Activated CD8-positive, alpha-beta T cell treated with anti-CD3 and anti-CD28 coated beads, Interleukin-2, amount 10 ng/mL, durations not matched to agents 7 days and 5 days (primary cell): ENCODE measurements at regions not wholly inside any gene's neighbourhood (a gene's known extent, or its start where the extent isn't known, plus 50 kb on each side); places are given as distances from the start of the nearest gene placed in this dataset.

Source experiments
- ATAC-seq: fragments of 150-1000 bp; cut with Tn5 transposase; one replicate; pipeline ENCODE4 v1.10.0; 2021; ENCODE audit warnings: moderate library complexity
- CTCF ChIA-PET: fragments of 350-600 bp; sonication (Branson Sonifier 250); formaldehyde crosslinking; loops from one replicate; lab custom pipeline; 2021; ENCODE audit warnings: antibody characterized with exemption; lab: Charles Lee
- POLR2A ChIA-PET: fragments of 350-600 bp; sonication (Branson Sonifier 250); formaldehyde crosslinking; loops from one replicate; lab custom pipeline; 2021; ENCODE audit warnings: antibody characterized with exemption; lab: Charles Lee
- DNase-seq: peaks from one replicate; pipeline ENCODE4 v3.0.0-alpha.2; 2020
- H3K27ac Mint-ChIP-seq: one replicate; pipeline ENCODE4 v1.8.0; 2021; ENCODE audit warnings: mild to moderate bottlenecking, mixed read lengths
- H3K27me3 Mint-ChIP-seq: one replicate; pipeline ENCODE4 v1.8.0; 2021; ENCODE audit warnings: low read depth, mixed read lengths
- H3K36me3 Mint-ChIP-seq: one replicate; pipeline ENCODE4 v1.8.0; 2021; ENCODE audit warnings: low read depth, mixed read lengths
- H3K4me1 Mint-ChIP-seq: one replicate; pipeline ENCODE4 v1.8.0; 2021; ENCODE audit warnings: low read depth, mixed read lengths
- H3K4me3 Mint-ChIP-seq: one replicate; pipeline ENCODE4 v1.8.0; 2021; ENCODE audit warnings: mild to moderate bottlenecking, mixed read lengths
- H3K9me3 Mint-ChIP-seq: one replicate; pipeline ENCODE4 v1.8.0; 2022; ENCODE audit warnings: mixed read lengths; ENCODE audit not compliant: insufficient read depth

DNA sequence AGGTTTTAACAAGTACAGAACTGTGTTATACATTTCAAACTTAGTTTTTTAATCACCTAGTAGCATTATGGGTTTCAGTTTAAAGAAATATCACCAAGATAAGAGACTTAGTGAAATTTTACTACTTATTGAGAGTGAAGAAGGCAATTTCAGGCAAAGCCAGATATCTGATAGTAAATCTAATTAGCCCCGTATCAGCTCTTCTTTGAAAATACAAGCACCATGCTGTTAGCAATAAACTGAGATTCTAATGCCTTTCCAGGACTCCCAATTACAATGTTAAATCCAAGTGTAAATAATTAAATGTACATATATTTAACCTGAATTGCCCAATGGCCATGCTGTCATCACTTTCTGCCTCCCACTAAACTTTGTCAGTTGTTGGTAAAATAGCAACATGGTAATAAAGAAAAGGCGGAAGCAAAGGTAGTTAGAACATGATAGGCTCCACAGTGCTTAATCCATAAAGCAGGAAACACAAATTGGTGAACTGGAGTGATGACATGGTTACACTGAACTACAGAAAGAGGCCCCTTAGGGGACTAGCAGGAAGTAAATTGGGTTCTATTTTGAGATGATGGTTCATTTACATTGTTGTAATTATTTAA, 646.1 kb downstream of the C12orf50 start:
- Mint-ChIP-seq H3K9me3 (peaks cover 14% of the 10 kb centered on the region), H3K4me3 (no peak overlapping the region), H3K27me3 (no peaks in the 10 kb centered on the region), H3K36me3 (no peaks in the 10 kb centered on the region), H3K27ac (no peak overlapping the region), H3K4me1 (no peaks in the 10 kb centered on the region)
- no peak for ATAC-seq
- CTCF ChIA-PET = no interaction called here
- POLR2A ChIA-PET = no interaction called here
- no peak for DNase-seq

- Mint-ChIP-seq H3K9me3 (peaks cover 14% of the 10 kb centered on the region), H3K27ac (no peak overlapping the region), H3K36me3 (no peaks in the 10 kb centered on the region), H3K4me1 (no peaks in the 10 kb centered on the region), H3K4me3 (no peak overlapping the region), H3K27me3 (no peaks in the 10 kb centered on the region)
- ATAC-seq = no peak
- no peak for DNase-seq
- ChIA-PET POLR2A (no interaction called here), CTCF (no interaction called here)
Observed at GRCh38 chr12:87382436-87382835, 646.8 kb downstream of the C12orf50 start.

DNA sequence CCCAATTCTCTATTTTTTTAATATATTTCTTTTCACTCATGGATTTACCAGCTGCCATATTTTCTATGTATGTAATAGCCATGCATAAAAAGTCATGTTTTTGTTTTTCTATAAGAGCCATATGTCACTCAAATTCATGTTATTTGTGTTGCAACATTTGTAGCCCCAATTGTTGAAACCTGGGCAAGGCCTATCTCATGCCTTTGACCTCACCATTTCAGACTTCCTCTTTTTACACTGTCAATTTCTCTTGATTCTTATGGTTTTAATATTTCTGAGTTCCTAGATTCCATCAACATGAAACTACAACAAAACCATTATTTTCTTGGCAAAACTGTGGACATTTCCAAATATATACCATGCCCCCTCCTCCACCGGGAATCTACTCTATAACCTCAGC, 647.5 kb downstream of the C12orf50 start:
- no peaks in the 10 kb centered on the region for H3K4me1 Mint-ChIP-seq
- ChIA-PET CTCF (no interaction called here), POLR2A (no interaction called here)
- H3K27ac Mint-ChIP-seq = no peak overlapping the region
- no peak overlapping the region for H3K4me3 Mint-ChIP-seq
- H3K36me3 Mint-ChIP-seq = no peaks in the 10 kb centered on the region
- H3K27me3 Mint-ChIP-seq = no peaks in the 10 kb centered on the region
- no peak for ATAC-seq
- peaks cover 9% of the 10 kb centered on the region for H3K9me3 Mint-ChIP-seq
- DNase-seq = no peak

GRCh38 chr12:87378526-87378925, 650.7 kb downstream of the C12orf50 start:
- Mint-ChIP-seq H3K36me3 (no peaks in the 10 kb centered on the region), H3K27me3 (no peaks in the 10 kb centered on the region), H3K4me3 (no peak overlapping the region), H3K9me3 (peaks cover 10% of the 10 kb centered on the region), H3K4me1 (no peaks in the 10 kb centered on the region), H3K27ac (no peak overlapping the region)
- CTCF ChIA-PET = no interaction called here
- ATAC-seq (no peak), DNase-seq (no peak)
- POLR2A ChIA-PET = no interaction called here

DNA sequence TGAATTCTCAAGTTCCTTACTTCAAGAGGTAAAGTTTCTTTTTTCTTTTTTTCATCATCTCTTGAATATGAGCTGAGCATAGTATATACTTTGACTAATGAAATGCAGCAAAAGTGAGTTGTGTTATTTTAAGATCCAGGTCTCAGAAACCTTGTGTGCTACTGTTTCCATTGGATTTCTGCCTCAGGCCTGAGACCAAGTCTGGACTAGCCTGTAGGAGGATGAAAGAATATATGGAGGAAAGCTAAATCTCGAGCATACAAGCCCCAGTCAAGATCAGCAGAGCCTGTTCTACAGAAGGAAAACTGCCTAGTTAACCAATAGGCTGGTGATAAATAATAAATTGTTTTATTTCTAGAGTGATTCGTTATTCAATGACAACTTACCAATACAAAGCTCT, 652.5 kb downstream of the C12orf50 start:
- Mint-ChIP-seq H3K27ac (no peak overlapping the region), H3K27me3 (no peaks in the 10 kb centered on the region)

DNA sequence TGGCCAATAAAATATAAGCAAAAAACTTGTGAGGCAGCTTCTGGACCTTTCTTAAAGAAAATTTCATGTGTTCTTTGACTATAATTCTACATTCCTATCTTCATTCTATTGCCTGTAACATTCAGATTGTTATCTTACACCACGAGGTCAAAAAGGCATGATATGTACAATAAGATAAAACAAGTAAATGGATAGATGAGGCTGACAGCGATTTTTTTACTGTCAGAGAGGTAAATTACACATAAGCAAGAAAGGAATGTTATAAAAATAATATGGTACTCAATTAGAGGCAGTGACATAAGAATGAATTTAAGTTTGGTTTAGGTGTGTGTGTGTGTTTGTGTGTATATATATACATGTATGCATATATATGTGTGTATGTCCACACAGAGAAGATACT, 660.0 kb downstream of the C12orf50 start:
- no peak overlapping the region for H3K4me3 Mint-ChIP-seq
- H3K36me3 Mint-ChIP-seq = no peaks in the 10 kb centered on the region
- H3K27ac Mint-ChIP-seq = no peak overlapping the region
- H3K4me1 Mint-ChIP-seq = no peaks in the 10 kb centered on the region
- ChIA-PET POLR2A (no interaction called here), CTCF (no interaction called here)
- no peaks in the 10 kb centered on the region for H3K27me3 Mint-ChIP-seq
- ATAC-seq = no peak
- no peak for DNase-seq
- peaks cover 23% of the 10 kb centered on the region for H3K9me3 Mint-ChIP-seq

More for the DNA sequence above, 652.5 kb downstream of the C12orf50 start:
- H3K36me3 Mint-ChIP-seq = no peaks in the 10 kb centered on the region
- peaks cover 12% of the 10 kb centered on the region for H3K9me3 Mint-ChIP-seq
- ChIA-PET POLR2A (no interaction called here), CTCF (no interaction called here)
- H3K4me3 Mint-ChIP-seq = no peak overlapping the region
- no peaks in the 10 kb centered on the region for H3K4me1 Mint-ChIP-seq
- DNase-seq = no peak
- ATAC-seq = no peak

DNA sequence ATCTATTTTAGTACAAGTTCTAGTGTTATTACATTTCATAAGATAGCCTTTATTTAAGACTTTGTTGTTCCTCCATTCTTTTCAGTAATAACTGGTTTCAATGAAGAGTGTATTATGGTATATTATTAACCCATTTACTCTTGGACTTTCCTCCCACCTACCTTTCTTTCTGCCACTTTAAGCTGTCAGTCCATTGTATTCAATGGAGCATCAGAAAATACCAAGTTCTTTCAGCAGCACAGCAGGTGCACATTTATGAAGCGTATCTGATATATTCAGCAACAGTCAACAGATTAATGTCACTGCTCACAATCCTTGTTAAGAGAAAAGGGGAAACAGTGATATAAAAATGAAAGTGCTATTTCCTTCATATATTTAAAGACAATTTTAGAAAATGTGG, 660.9 kb downstream of the C12orf50 start:
- peaks cover 26% of the 10 kb centered on the region for H3K9me3 Mint-ChIP-seq
- H3K27ac Mint-ChIP-seq = no peak overlapping the region
- CTCF ChIA-PET = no interaction called here
- ATAC-seq (no peak), DNase-seq (no peak)
- POLR2A ChIA-PET = no interaction called here
- no peaks in the 10 kb centered on the region for H3K36me3 Mint-ChIP-seq
- H3K27me3 Mint-ChIP-seq = no peaks in the 10 kb centered on the region
- H3K4me1 Mint-ChIP-seq = no peaks in the 10 kb centered on the region
- H3K4me3 Mint-ChIP-seq = no peak overlapping the region

DNA sequence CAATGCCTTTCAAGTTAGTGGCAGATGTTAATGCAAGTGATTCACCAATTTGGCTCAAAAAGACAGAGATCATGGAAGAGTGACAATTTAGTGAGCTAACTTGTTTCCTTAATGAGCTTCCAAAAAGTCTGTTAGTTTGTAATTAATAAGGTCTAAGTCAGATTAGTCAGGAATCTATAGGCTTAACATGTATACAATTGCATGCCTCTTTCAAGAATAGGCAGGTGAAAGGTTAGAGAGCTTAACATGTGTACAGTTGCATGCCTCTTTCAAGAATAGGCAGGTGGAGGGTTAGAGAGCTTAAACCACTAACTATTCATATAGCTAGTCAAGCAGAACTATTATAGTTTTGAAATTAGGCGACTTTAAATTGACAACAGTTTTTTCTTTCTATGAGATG, 663.8 kb downstream of the C12orf50 start:
- Mint-ChIP-seq H3K27me3 (no peaks in the 10 kb centered on the region), H3K27ac (no peak overlapping the region), H3K4me1 (no peaks in the 10 kb centered on the region), H3K36me3 (no peaks in the 10 kb centered on the region), H3K4me3 (no peak overlapping the region), H3K9me3 (peaks cover 23% of the 10 kb centered on the region)
- CTCF ChIA-PET = no interaction called here
- no peak for ATAC-seq
- DNase-seq = no peak
- POLR2A ChIA-PET = no interaction called here

DNA sequence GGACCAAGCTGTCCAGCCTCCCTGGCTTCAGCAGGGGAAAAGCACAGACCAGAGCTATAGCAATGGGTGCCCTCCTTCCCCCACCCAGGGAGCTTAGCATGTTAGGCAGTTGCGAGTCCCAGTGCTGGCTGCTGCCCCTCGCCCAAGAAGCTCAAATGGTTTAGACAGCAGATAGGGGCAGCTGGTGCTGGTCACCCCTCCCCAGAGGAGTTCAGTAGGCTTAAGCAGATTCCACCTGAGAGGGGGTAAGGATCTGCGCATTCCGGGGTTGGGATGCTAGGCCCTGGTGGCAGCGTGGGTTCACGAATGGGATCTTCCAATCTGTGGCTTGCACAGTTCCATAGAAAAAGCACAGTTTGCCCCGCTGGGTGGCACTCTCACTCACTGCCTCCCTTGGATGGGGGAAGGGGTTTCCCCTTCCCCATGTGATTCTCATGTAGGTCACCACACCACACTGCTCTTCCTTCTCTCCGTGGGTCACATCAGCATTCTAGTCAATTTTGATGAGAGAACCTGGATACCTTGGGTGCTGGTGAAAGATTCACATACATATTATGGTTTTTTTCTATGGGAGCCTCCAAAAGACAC, 665.6 kb downstream of the C12orf50 start:
- DNase-seq (no peak), ATAC-seq (no peak)
- H3K9me3 Mint-ChIP-seq = peaks cover 22% of the 10 kb centered on the region
- no peak overlapping the region for H3K27ac Mint-ChIP-seq
- CTCF ChIA-PET = no interaction called here
- no peaks in the 10 kb centered on the region for H3K27me3 Mint-ChIP-seq
- H3K4me3 Mint-ChIP-seq = no peak overlapping the region
- POLR2A ChIA-PET = no interaction called here
- H3K4me1 Mint-ChIP-seq = no peaks in the 10 kb centered on the region
- no peaks in the 10 kb centered on the region for H3K36me3 Mint-ChIP-seq

DNA sequence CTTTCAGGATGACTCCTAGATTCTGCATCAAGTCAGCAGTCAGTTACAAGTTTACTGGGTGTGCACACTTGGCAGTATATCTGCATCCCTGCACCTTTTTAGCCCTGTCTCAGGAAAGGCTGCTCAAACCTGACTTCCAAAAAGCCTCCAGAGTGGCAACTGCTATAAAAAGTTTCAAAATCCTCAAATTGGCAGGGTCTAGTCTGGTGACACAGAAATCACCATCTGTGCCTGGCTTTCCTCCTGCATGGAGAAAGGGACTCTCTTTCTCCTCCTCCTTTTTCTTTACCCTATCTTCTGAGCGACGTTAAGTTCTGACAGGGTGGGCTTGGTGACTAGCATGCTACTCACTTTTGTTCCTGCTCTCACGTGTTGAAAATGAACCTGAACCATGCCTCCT, 679.5 kb downstream of the C12orf50 start:
- POLR2A ChIA-PET = no interaction called here

DNA sequence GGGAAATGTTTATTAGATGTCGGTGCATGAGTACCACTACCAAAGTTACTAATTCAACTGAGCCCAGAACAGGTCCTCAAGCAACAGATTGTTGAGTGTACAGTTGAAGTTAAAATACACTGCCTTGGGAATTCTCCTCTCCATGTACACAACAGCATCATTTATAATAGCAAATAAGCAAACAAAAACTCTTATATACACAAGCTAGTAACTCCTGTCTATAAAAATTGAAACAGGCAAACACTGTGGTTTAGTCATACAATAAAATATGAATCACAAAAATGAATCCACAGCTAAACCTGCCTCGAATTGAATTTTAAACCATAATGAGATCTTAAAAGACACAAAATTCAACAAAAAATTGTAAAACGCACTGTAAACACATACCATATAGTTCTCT, 681.1 kb downstream of the C12orf50 start:
- Mint-ChIP-seq H3K4me3 (no peak overlapping the region), H3K27ac (no peak overlapping the region), H3K9me3 (peaks cover 8% of the 10 kb centered on the region), H3K27me3 (no peaks in the 10 kb centered on the region), H3K36me3 (no peaks in the 10 kb centered on the region), H3K4me1 (no peaks in the 10 kb centered on the region)
- POLR2A ChIA-PET = no interaction called here
- ATAC-seq = no peak
- no peak for DNase-seq
- CTCF ChIA-PET = no interaction called here

More for the DNA sequence above, 679.5 kb downstream of the C12orf50 start:
- ATAC-seq = no peak
- Mint-ChIP-seq H3K27me3 (no peaks in the 10 kb centered on the region), H3K4me1 (no peaks in the 10 kb centered on the region), H3K36me3 (no peaks in the 10 kb centered on the region), H3K27ac (no peak overlapping the region), H3K4me3 (no peak overlapping the region), H3K9me3 (peaks cover 8% of the 10 kb centered on the region)
- DNase-seq = no peak
- CTCF ChIA-PET = no interaction called here

GRCh38 chr12:87344699-87345098, 684.5 kb downstream of the C12orf50 start:
- H3K4me3 Mint-ChIP-seq = no peak overlapping the region
- no peaks in the 10 kb centered on the region for H3K4me1 Mint-ChIP-seq
- H3K27me3 Mint-ChIP-seq = no peaks in the 10 kb centered on the region
- ChIA-PET POLR2A (no interaction called here), CTCF (no interaction called here)
- peaks cover 8% of the 10 kb centered on the region for H3K9me3 Mint-ChIP-seq
- no peak overlapping the region for H3K27ac Mint-ChIP-seq
- H3K36me3 Mint-ChIP-seq = no peaks in the 10 kb centered on the region
- no peak for ATAC-seq
- DNase-seq = no peak

- Mint-ChIP-seq H3K4me3 (no peak overlapping the region), H3K27me3 (no peaks in the 10 kb centered on the region), H3K4me1 (no peaks in the 10 kb centered on the region), H3K36me3 (no peaks in the 10 kb centered on the region), H3K9me3 (no peaks in the 10 kb centered on the region), H3K27ac (no peak overlapping the region)
- ChIA-PET POLR2A (no interaction called here), CTCF (no interaction called here)
- ATAC-seq (no peak), DNase-seq (no peak)
Observed at GRCh38 chr12:87338681-87339080, 690.5 kb downstream of the C12orf50 start.
